GM18517 (cell line): ENCODE measurements at regions not wholly inside any gene's neighbourhood (a gene's known extent, or its start where the extent isn't known, plus 50 kb on each side); places are given as distances from the start of the nearest gene placed in this dataset.
A peak's percentile ranks its signal among the peaks of the same experiment; 100 is the strongest.

Experiments used
- ATAC-seq: cut with Tn5 transposase; IDR thresholded peaks from one replicate; pipeline ENCODE4 v1.9.1; 2021; ENCODE audit warnings: mild to moderate bottlenecking, moderate library complexity; ENCODE audit not compliant: unreplicated experiment

DNA sequence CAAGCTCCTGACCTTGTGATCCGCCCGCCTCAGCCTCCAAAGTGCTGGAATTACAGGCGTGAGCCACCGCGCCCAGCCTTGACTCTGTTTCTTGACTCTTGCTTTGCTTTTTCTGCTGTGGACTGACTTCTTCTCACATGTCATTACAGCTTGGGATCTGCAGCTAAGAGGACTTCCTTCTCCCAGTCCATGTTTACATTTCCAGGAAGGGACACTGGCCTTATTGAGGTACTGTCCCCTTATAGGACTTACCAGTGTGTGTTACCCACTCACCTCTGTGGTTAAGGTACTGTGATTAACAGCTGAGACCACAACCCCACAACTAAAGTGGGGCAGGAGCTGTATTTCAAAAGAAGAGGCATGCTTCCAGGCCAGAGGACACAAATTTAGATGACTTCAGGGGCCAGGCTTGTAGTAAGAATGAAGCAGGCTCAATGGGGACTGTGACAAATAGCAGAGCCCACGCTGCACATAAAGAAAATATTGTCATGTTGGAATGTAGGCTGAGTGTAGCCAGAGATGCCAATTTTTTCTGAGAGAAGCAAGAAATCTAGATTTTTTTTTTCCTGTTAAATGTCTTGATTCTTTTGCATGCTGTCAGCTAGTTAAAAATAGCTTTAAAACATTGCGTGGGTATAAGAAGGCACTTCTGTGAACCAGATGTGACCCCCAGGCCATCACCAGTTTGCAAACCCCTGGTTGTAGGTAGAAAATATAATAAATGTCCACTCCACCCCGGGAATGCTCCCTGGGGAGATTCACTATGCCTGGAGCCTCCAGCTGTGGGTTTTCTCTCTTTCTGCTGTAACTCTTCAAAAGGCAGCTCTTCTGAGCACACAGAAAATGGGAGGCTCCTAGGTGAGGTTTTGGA is 75.0 kb downstream of the PTPDC1 start:
- no peak for ATAC-seq

DNA sequence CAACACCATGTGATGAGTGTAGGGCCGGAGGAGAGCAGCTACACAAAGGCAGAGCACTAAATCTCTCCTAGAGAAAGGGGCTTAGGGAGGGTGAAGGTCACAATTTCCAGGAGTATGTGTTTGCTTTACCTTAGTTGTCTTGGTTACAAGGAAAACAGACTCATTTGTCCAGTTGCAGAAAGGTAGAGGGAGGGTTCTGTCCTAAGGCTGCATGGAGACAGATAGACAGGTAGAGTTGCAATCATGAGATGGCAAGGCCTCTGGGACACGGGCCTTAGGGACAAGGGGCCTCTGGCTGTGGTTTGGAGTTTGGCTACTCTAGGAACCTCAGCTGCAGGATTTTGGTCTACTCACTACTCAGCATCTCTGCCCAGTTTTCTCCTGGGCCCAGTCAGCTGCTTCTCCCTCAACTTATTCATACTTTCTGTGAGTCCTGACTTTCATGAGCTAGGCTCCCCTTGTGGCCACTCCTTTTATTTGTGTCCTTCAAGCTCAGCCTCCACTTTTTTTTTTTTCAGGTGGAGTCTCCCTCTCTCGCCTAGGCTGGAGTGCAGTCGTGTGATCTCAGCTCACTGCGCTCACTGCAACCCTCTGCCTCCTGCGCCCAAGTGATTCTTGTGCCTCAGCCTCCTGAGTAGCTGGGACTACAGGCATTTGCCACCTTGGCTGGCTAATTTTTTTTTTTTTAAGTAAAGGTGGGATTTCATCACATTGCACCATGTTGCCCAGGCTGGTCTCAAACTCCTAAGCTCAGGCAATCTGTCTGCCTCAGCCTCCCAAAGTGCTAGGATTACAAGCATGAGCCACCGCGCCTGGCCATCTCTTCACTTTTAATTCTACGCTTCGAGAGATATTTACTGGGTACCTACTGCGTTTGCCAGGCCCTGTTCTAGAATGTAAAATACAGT is 76.6 kb downstream of the PTPDC1 start:
- no peak for ATAC-seq

- no peak for ATAC-seq
These were observed 77.4 kb downstream of the PTPDC1 start for GRCh38 chr9:94161673-94162072.

GRCh38 chr9:94164806-94165549 is 80.7 kb downstream of the PTPDC1 start:
- ATAC-seq: no peak

DNA sequence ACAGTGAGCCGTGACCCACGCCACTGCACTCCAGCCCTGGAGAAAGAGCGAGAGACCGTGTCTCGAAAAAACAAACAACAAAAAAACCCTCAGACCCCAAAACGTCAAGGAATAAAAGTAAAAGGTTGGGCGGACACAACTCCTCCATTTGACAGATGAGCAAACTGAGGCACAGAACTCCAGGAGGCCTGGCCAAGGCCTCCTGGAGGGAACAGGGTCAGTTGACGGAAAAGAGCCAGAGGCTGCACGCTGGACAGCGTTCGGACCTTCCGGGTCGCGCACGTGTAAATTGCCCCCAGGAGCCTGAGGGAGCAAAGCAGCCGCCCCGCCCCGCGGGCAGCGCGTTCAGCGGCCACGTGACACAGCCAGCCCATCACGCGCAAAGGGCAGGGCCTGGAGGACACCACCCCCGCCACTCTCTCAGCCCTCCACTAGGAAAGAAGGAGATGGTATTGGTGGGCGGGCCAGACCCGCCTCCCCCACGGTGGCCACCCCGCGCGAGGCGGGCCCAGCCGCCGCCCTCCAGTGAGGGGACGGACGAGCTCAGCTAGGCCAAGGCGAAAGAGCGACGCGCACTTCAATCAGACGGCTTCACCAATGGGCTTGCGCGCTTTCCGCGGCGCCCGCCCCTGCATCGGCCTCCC is 81.5 kb downstream of the PTPDC1 start:
- ATAC-seq: peak; percentile 88

- ATAC-seq: peak; percentile 55
These were observed 82.1 kb downstream of the PTPDC1 start for GRCh38 chr9:94166236-94166975.

DNA sequence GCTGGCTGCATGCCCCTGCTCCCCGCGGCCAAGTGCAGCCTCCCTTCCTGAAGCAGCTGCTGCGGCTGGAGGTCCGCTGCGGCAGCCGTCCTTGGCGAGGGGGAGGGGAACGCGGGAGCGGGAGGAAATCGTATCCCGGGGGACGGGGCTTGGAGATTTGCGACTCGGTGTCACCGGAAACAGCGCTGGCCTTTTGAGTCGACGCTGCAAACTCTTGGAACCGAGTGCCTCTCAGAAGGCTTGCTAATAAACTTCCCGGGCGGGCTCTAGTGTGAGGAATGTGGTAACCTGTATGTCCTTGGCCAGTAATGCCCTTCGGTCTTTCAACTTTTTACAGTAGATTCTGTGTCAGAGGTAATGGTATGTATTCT is 82.7 kb downstream of the PTPDC1 start:
- no peak for ATAC-seq

DNA sequence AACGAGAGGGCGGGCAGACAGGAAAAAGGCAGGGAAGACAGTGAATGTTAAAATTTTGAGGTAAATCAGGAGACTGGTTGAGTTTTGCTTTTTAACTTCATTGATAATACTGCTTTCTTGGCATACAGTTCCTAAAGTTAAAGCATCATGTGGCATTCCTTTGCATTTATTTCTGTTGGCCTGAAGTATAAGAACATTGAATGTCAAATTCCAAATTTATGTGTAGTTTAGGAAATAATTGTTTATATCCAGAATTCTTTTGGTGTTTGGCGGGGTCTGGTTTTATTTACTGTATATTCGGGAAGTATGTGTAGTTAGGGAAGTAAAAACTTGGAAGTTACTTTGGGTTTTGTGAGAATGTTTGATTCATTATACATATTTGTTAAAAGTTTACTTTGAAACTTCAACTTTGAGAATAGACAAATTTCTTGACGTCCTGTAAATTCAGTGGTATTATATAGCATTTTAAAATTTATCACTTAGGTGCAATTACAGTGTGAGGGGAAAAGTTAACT is 83.2 kb downstream of the PTPDC1 start:
- ATAC-seq: no peak

DNA sequence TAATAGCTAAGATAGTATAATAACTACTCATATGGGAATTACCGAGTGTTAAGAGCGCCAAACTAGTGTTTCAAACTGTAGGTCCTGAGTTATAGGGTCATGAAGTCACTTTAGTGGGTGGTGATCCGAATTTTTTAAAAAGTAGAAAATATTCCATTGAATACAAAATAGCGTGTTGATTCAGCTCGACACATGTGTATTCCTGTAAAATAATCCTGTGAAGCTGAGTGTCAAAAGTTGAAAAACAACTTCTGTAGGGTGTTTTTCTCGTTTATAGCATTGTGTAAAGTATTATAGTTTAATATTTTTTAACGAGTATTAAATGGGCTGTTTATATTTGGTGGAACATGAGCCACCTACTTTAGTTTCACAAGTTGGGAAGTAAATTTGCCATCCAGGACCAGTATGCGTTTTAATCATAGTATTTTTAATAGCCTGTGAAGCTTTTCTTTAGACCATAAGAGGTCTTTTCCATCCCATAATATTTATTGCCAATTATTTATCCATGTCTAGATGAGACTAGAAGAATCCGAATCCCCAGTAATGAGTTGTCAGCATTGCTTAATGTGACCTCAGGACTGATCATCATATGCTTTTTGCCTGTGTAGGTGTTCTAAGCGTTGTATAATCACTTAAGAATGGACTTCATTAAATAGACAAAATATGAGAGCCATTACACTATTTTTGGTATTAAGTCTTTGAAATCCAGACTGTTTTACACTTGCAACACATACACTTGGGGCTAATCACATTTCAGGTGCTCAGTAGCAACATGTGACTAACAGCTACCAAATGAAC is 84.1 kb downstream of the PTPDC1 start:
- ATAC-seq: no peak

DNA sequence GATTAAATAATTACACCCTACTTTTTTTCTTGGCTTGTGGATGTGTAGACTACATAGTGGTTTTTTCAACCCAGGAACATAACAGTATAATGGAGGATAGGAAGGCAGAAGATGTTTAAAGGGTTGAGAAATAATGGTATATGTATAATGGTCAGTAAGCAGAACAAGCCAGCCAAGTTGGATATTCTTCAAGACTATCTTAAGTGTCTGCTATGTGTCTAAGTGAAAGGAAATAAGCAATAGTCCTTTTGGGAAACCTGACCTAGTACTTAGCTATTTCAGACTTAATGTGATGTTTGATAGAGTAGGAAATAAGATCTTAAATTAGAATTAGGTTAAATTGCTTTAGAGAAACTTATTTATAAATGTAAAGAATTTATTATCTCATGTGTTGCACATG is 85.7 kb downstream of the PTPDC1 start:
- ATAC-seq: no peak

DNA sequence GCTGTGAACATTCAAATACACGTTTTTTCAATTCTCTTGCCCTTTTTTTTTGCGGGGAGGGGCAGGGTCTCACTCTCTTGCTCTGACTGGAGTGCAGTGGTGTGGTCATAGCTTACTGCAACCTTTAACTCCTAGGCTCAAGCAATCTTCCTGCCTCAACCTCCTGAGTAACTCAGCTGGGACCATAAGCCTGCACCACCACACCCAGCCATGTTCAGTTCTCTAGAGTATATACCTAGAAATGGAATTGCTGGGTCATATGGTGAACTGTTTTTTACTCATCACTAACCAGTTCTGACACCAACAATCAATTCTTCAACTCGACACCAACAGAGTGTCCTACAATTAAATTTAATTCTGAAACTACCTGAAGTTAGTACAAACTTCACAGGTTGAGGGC is 85.5 kb upstream of the ZNF169 start:
- ATAC-seq: no peak

DNA sequence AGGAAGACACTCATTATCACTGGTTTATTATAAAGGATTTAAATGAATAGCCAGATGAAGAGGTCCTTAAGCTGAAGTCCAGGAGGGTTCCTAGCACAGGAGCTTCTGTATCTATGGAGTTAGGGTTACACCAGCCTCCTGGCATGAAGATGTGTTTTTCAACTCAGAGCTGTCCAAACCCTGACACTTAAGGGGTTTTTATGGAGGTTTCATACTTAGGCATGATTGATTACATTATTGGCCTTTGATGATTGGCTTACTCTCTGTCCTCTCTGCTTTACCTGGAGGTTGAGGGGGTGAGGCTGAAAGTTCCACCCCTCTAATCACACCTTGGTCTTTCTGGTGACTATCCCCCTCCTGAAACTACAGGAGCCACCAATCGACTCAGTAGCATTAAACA is 84.9 kb upstream of the ZNF169 start:
- no peak for ATAC-seq

GRCh38 chr9:94175669-94176068 is 83.4 kb upstream of the ZNF169 start:
- no peak for ATAC-seq

- no peak for ATAC-seq
These were observed 82.5 kb upstream of the ZNF169 start for GRCh38 chr9:94176608-94177007.

GRCh38 chr9:94178927-94179326 is 80.2 kb upstream of the ZNF169 start:
- peak; percentile 67 for ATAC-seq

- ATAC-seq: no peak
These were observed 77.5 kb upstream of the ZNF169 start for GRCh38 chr9:94181408-94182181.

DNA sequence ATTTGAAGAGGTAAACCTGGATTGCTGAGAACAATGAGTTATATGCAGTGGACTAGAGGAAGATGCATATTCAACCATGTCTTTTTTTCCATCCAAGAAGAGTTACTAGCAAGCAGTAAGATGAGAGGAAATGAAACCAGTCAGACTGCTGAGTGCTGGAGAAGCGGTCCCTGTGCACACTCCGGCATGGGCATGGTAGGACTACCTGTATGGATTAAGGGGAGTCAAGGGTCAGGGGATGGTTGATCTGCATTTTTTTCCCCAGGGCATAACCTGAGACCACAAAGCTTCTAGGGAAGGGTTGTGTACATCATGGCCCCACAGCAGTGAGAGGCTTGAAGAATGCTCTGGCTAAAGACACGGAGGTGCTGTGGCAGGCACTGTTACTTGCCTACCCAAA is 76.6 kb upstream of the ZNF169 start:
- no peak for ATAC-seq

GRCh38 chr9:94183240-94183999 is 75.7 kb upstream of the ZNF169 start:
- no peak for ATAC-seq
